Upper lobe of right lung (tissue), 1 donor: ENCODE measurements at regions not wholly inside any gene's neighbourhood (a gene's known extent, or its start where the extent isn't known, plus 50 kb on each side); places are given as distances from the start of the nearest gene placed in this dataset.

Experiments used
- ATAC-seq: fragments of 200-7000 bp; cut with Tn5 transposase; one replicate; pipeline ENCODE4 v1.9.1; 2020; ENCODE audit warnings: mild to moderate bottlenecking, moderate library complexity
- DNase-seq: peaks from one replicate; pipeline ENCODE4 v3.0.0-alpha.2; 2020
- H3K27ac ChIP-seq: fragments of 200-600 bp; one replicate; pipeline ENCODE4 v1.8.0; 2022
- H3K27me3 ChIP-seq: fragments of 200-600 bp; one replicate; pipeline ENCODE4 v1.8.0; 2022; ENCODE audit warnings: mild to moderate bottlenecking
- H3K36me3 ChIP-seq: fragments of 200-600 bp; one replicate; pipeline ENCODE4 v1.8.0; 2022
- H3K4me1 ChIP-seq: fragments of 200-600 bp; one replicate; pipeline ENCODE4 v1.8.0; 2022
- H3K4me3 ChIP-seq: fragments of 200-600 bp; one replicate; pipeline ENCODE4 v1.8.0; 2022; ENCODE audit warnings: mild to moderate bottlenecking
- H3K9me3 ChIP-seq: fragments of 200-600 bp; one replicate; pipeline ENCODE4 v1.8.0; 2022
- intact Hi-C: fragments of 100-400 bp; cut with DNase I; formaldehyde crosslinking; loops from one replicate; pipeline ENCODE4 v1.11.0; 2022
- TF ChIP-seq, protein P1 (sequence below): fragments of 200-600 bp; IDR thresholded peaks from one replicate; pipeline ENCODE4 v1.8.0; 2022; ENCODE audit warnings: antibody characterized with exemption
- donor health status: DM: no; HTN: yes; CAD: no; lungs with severe emphysema.

DNA sequence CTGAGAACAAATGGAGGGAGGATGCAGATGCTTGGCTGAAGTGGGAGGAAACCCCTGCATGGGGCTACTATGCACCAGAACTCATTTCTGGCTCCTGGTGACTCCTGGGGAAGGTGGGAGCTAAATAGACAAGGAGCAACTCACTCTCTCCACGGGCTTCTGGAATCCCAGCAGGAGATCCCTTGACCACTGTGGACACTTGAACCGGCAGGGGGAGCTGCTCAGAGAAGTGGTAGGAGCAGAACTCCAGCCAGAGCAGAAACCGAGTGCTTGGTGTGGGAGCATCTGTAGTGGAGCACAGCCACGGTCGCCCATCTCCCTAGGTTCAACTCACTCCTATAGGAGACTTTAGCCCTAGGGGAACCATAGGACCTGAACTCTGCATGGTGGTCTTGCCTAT, 205.6 kb upstream of the GJB5 start:
- peak; percentile 46 for ATAC-seq
- intact Hi-C loops = no loop called here

DNA sequence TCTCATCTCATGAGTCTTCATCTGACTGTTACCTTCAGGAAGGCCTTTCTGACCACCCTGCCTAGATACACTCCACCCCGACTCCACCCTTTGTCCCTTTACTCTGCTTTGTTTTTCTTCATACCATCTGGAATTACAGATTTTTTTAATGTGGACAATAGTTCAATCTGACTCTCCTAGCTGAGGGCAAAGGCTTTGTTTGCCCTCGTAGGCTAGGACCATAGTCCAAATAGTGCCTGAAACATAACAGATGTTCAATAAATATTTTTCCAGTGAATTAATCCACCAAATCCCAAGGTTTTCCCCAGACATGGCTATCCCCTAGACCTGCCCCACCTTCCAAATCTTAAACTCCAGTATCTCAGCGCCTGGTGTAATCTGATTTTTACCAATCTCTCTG, 176.5 kb upstream of the GJB5 start:
- no peaks in the 10 kb centered on the region for H3K4me1 ChIP-seq
- TF ChIP-seq, protein P1, sequence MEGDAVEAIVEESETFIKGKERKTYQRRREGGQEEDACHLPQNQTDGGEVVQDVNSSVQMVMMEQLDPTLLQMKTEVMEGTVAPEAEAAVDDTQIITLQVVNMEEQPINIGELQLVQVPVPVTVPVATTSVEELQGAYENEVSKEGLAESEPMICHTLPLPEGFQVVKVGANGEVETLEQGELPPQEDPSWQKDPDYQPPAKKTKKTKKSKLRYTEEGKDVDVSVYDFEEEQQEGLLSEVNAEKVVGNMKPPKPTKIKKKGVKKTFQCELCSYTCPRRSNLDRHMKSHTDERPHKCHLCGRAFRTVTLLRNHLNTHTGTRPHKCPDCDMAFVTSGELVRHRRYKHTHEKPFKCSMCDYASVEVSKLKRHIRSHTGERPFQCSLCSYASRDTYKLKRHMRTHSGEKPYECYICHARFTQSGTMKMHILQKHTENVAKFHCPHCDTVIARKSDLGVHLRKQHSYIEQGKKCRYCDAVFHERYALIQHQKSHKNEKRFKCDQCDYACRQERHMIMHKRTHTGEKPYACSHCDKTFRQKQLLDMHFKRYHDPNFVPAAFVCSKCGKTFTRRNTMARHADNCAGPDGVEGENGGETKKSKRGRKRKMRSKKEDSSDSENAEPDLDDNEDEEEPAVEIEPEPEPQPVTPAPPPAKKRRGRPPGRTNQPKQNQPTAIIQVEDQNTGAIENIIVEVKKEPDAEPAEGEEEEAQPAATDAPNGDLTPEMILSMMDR = no peak
- no peaks in the 10 kb centered on the region for H3K27me3 ChIP-seq
- intact Hi-C loops = no loop called here
- no peak for DNase-seq
- no peaks in the 10 kb centered on the region for H3K9me3 ChIP-seq
- no peak overlapping the region for H3K4me3 ChIP-seq
- H3K36me3 ChIP-seq = no peaks in the 10 kb centered on the region
- no peak for ATAC-seq
- H3K27ac ChIP-seq = no peak overlapping the region

More for the DNA sequence above, 205.6 kb upstream of the GJB5 start:
- H3K27ac ChIP-seq = no peak overlapping the region
- H3K4me3 ChIP-seq = no peak overlapping the region
- TF ChIP-seq, protein P1 = no peak
- H3K9me3 ChIP-seq = no peaks in the 10 kb centered on the region
- H3K36me3 ChIP-seq = no peaks in the 10 kb centered on the region
- peaks cover 4% of the 10 kb centered on the region for H3K27me3 ChIP-seq
- no peaks in the 10 kb centered on the region for H3K4me1 ChIP-seq
- DNase-seq = no peak

DNA sequence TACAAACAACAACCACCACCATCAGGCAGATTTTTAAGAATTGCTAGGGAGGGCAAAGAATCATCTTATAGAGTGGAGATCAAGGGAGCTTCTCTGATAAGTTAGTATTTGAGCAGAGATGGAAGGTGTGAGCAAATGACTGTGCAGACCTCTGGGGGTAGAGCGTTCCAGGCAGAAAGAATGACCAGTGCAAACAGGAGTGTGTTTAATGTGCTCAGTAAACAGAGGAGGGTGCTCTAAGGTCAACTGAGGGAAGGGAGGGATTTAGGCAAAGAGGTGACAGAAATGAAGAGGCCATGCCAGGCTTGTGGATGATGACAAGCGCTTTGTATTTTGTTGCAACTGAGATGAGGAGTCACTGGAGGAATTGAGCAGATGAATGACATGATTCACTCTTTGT, 172.5 kb upstream of the GJB5 start:
- no peaks in the 10 kb centered on the region for H3K9me3 ChIP-seq
- no peak overlapping the region for H3K4me3 ChIP-seq
- intact Hi-C loops = no loop called here
- no peaks in the 10 kb centered on the region for H3K4me1 ChIP-seq
- H3K36me3 ChIP-seq = no peaks in the 10 kb centered on the region
- DNase-seq = no peak
- ATAC-seq = no peak
- no peak overlapping the region for H3K27ac ChIP-seq
- TF ChIP-seq, protein P1 = no peak
- H3K27me3 ChIP-seq = no peaks in the 10 kb centered on the region

DNA sequence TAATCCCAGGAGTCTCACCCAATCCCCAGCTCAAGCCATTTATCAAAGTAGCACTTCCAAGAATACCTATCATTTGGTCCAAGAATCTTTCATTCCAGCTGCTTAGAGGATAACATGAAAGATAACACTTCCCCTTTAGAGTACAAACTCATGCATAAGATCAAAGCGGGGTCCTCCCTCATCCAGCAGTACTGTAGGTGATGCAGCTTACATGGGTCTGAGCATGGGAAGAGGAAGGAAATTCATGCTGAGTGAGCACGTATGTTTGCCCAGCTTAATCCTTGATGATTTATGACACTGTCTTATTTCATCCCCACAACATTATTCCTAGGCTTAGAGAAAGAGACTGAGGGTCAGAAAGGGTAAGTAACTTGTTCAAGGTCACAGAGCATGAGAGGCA, 167.1 kb upstream of the GJB5 start:
- TF ChIP-seq, protein P1 = no peak
- Histone ChIP-seq H3K9me3 (no peaks in the 10 kb centered on the region), H3K27me3 (no peaks in the 10 kb centered on the region), H3K36me3 (no peaks in the 10 kb centered on the region), H3K4me3 (no peak overlapping the region), H3K4me1 (no peaks in the 10 kb centered on the region), H3K27ac (no peak overlapping the region)
- DNase-seq (no peak), ATAC-seq (no peak)
- intact Hi-C loops = no loop called here

DNA sequence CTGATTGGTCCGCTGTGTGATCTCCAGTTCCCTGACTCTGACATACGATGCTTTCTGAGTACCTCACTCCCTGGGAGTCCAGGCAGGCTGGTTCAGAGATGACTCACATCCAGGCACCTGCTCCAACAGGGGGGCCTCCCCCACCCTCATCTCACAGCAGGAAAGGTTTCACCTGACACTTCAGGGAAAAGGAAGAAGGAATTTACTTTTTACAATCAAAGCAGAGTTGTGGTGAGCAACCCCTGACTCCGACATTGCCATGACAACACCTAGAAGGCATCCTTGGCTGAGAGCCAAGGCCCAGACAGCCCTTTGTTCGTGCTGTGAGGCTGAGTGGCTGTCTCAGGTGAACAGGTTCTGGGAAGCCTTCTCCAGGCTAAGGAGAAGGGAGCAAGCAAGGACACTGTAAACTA, 164.6 kb upstream of the GJB5 start:
- H3K27me3 ChIP-seq = no peaks in the 10 kb centered on the region
- H3K9me3 ChIP-seq = no peaks in the 10 kb centered on the region
- TF ChIP-seq, protein P1 = no peak
- intact Hi-C loops = no loop called here
- DNase-seq (no peak), ATAC-seq (peak; percentile 39)
- H3K27ac ChIP-seq = no peak overlapping the region
- no peaks in the 10 kb centered on the region for H3K4me1 ChIP-seq
- no peak overlapping the region for H3K4me3 ChIP-seq
- no peaks in the 10 kb centered on the region for H3K36me3 ChIP-seq
